ENCODE measurements at regions not wholly inside any gene's neighbourhood (a gene's known extent, or its start where the extent isn't known, plus 50 kb on each side); places are given as distances from the start of the nearest gene placed in this dataset.

DNA sequence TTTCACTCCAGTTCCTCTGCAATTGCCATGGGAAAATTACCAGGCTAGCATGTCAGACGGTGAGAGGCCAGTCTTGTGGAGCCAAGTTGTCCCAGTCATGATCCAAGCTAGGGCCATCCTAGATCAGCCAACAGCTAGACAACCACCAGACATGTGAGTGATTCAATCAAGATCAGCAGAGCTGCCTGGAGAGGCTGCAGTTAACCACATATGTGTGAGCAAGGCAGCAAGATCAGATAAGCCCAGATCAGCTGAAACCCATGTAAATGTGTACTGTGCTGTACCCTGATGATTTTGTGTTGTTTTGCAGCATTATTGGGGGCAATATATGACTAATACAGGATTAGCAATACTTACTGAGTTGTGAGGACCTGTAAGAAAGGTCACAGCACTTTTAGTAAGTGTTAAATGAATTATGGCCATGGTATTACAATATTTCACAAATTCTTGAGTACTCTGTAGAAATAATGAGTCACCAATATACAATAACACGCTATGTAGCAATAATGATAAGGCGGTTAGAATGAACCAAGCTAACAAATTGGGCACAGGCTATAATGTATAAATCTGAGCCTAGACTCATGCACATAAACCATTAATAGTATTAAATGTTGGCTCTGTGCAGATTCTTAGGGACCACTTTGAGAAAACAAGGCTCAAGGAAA, 91.4 kb downstream of the SUDS3 start:
- no peak for FAIRE-seq

DNA sequence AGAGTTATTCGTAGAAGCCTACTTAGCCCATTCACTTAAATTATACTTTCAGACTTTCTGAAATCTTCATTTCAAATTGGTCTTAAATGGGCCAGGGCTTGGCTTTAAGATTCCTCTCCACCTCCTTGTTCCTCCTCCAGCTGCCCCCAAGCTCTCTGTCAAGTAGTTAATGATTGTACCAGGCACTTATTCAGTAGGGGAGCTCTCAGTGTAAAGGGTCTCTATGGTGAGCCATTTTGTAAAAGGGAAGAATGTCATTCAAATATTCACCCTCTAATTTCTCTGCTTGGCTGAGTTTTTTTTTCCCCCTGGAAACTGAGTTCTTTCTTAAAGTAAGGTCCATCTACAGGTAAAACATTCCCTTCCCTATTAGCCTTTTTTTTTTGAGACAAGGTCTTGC, 96.6 kb downstream of the SUDS3 start:
- no peak for FAIRE-seq

DNA sequence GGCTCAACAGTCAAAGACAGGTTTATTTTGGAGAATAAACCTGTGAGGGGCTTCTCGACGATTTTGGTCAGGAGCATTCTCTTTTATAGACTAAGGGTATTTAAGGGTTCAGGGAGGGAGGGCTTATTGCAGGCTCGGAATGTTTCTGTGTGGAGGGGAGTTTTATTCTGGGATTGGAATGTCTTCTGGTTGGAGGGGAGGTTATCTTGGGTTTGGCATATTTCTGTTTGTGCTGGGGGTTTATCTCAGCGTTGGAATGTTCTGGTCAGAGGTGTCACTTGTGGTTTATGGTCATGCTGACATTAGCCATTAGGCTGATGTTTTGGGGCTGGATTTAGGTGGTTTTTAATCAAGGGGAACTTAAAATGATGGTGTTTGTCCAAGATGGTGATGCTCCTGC, 103.9 kb downstream of the SUDS3 start:
- no peak for FAIRE-seq

DNA sequence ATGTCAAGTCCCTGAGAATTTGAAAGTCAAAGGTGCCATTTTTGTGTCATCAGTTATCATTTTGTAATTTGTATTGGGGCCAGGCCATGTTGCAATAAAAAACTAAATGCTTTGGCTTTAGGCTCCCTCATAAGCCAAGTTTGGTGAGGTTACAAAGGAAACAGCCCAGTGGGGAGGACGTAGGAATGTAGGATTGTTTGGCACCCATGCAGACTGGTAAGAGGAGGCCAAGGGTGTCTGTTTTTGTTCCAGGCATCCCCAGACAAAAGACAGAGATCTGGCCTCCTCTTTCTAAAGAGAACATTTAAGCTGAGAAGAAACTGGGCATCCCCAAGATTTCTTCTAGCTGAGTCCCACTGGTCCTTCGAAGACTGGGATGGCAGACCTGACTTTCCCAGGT, 111.7 kb downstream of the SUDS3 start:
- FAIRE-seq, result no peak

DNA sequence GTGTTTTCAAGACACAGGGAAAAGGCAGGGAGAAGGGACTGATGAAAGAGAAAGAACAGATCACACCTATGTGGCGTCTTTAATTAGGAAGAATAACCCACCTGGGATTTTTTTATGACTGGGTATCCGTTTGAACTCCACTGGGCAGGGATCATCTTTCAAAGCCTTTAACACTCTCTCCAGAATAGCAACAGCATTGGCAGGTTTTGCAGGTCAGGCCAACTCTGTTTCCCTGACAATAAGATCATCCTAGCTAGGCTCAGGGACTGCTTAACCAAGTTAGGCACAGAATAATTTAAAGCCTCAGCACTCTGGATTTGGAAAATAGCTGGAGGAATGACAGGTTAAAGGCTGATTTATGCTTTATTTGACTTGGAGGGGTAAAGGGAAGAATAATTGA, 117.6 kb downstream of the SUDS3 start:
- no peak for FAIRE-seq

DNA sequence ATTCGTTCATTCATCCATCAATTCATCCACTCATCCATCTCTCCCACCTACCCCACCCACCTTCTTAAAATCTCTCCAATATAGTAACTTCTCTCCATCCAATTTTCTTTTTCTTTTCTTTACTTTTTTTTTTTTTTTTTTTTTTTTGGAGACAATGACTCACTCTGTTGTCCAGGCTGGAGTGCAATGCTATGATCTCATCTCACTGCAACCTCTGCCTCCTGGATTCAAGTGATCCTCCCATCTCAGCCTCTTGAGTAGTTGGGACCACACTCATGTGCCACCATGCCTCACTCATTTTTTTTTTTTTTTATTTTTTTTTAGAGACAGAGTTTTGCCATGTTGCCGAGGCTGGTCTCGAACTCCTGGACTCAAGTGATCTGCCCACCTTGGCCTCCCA, 118.4 kb downstream of the SUDS3 start:
- FAIRE-seq, result no peak

DNA sequence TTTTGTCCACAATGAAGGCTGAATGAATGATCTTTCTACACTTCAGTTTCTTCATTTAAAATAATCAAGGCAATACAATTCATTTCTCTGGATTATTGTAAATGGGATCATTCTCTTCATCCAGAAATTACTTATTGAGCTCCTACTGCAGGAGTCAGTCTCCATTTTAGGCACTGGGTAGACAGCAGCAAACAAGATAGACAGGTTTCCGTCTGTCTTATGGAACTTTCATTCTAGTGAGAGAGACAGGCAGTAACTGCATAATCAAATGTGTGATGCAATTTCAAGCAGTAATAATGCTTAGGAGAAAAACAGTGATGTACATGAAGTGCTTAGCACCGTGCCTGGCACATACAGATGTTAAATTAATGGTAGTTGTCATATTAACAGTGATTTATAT, 118.9 kb downstream of the SUDS3 start:
- no peak for FAIRE-seq

DNA sequence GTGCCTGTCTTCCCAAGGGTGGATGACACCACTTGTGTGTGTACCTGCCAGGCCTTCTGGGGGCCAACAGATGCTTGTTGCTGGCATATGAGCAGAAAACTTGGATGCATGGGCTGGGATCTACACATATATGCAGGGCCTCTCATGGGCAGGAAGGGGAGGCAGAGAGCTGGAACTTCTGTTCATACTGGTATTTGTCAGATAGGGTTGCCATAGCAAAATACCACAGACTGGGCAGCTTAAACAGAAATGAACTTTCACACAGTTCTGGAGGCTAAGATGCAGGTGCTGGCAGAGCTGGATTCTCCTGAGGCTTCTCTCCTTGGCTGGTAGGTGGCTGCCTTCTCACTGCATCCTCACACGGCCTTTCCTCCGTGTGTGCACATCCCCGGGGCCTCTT, 121.8 kb downstream of the SUDS3 start:
- no peak for FAIRE-seq

DNA sequence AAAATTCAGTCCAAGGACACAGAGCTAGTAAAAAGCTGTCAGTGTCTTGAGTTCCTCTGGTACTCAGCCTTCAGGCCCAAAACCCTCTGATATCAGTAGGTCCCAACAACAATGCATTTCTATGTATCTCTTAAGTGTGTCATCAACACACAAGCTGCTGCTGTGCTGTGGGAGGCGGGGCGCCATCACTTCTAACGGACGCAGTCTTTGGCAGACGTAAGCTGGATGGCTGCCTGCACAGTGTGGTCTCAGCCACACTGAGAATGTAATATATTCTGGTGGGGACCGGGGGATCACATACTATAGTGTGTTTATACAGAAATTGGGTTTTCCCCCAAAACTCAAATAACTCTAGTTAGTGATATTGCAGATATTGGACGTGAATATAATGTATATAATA, 123.9 kb downstream of the SUDS3 start:
- no peak for FAIRE-seq

DNA sequence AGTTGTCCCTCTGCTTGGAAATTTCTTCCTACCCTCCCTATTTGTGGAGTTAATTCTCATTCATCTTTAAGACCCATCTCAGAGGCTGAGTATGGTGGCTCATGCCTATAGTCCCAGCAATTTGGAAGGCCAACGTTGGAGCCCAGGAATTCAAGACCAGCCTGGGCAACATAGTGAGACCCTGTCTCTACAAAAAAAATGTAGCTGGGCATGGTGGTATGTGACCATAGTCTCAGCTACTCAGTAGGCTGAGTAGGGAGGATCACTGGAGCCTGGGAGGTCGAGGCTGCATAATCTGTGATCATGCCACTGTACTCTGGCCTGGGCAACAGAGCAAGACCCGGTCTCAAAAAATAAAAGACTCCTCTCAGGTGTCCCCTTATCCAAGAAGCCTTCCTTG, 125.1 kb downstream of the SUDS3 start:
- no peak for FAIRE-seq

DNA sequence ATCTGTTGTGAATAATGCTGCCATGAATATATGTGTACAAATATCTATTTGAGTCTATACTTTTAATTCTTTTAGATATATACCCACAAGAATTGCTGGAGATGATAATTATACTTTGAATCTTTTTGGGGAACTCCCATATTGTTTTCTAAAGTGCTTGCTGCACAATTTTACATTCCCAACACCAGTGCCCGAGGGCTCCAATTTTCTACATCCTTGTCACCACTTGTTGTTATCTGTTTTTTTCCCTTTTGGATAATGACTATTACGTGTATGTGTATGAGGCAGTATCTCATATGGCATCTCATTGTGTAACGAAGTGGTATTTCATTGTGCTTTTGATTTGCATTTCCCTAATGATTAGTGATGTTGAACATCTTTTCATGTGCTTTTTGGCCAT, 127.1 kb downstream of the SUDS3 start:
- no peak for FAIRE-seq

DNA sequence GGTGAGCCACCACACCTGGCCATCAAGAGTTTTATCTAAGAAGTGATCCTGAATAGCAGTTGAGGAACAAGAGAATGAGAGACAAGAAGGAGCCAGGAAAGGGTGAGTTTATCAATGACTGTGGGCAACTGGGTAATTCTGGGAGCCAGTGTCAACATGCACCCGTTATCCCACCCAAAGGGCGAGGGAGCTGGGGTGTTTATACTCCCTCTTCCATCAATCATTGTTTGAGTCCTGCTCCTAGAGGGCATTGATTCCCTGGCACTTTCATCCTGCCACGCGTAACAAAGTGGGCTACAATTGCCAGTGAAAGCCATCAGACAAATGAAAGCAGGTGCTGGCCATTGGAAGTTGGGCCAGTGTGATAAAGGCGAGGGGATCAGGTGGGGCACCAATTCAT, 136.3 kb downstream of the SUDS3 start:
- no peak for FAIRE-seq

DNA sequence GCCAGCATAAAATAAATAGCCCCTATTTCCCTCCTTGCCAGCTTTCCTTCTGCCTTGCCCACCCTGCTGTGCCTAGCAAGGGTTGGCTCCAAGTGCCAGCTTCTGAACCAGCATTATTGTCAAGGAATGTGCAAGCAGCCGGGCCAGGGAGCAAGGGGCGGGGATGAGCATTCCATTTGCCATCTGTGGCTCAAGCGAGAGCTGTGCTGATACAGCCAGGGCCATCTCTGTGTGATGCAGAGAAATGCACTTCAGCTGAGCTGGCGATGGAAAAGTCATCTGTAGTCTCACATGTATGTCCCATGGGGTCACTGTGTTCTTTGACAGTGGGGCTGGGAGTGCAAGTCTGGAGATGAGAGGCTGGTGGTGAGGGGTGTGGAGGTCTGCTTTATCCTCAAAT, 137.3 kb downstream of the SUDS3 start:
- FAIRE-seq, result no peak

DNA sequence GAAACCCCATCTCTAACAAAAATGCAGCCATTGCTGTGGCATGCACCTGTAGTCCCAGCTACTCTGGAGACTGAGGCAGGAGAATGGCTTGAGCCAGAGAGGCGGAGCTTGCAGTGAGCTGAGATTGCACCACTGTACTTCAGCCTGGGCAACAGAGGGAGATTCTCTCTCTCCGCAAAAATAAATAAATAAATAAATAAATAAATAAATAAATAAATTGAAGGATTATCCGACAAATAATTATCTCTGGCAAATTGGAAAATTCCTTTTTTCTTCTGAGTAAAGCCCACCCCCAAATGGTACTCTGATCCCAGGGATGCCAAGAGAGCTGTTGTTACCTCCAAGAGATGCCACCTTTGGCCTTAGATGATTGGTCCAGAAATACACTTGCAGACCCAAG, 137.9 kb downstream of the SUDS3 start:
- no peak for FAIRE-seq

DNA sequence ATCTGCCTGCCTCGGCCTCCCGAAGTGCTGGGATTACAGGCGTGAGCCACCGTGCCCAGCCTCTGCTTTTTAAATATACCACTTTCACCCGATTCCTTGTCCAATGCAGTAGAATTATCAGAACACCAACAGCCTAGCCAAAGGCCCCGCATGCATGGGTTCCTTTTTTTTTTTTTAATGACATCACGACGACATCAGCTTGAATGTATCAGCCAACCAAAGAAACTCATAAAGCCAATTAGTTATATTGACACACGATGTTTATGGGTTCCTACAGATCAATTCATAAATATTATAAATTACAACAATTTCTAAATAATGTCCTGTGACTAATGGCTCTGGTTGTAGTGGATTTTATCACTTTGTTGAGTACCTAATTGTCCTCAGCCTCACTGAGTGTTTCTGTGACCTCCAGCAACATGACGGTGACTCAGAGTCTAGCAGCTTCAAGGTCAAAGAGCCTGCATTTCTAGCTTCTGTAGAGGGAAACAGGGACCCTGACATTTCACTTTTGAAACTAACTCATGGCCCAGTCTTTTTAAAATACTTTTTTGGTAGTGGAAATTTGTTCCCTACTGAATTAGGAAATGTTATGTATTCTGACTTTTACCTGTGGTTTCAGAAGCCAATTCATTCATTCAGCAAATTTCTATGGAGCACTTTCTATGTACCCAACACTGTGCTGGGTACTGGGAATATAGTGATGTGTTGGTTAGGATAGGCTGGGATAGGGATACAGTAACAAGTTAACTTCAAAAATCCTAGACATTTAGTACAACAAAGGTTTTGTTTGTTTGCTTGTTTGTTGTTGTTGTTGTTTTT, 144.1 kb downstream of the SUDS3 start:
- FAIRE-seq, result no peak

DNA sequence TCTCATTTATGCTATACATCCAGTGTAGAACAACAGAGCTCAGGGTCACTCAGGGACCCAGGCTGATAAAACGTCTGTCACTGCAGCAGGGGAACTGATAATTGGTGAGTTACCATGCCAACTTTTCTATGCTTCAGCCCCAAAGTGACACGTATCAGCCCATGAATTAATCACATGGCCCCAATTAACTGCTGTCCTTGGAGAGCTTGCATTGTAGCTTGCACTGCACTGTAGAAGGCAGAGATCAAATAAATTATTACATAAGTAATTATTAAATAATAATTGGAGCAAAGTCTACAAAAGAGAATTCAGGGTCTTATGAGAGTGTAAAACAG, 144.6 kb downstream of the SUDS3 start:
- FAIRE-seq, result no peak

DNA sequence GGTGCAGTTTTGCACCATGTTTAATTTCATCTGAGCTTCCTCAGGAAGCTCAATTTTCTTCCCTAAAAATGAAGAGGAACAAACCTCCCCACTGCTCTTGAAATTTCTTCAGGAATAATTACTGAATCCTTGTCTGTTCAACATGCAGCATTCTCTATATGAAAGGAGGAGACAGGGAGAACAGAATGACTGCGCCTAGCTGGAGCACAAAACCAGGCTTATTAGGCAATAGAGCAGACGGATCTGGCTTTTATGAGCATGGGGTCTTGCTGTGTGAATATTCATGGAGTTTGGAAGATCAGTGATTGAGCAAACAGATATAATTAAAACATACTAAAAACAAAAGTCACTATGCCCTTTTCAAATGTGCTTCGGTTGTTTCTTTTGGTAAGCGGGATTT, 148.1 kb downstream of the SUDS3 start:
- no peak for FAIRE-seq

DNA sequence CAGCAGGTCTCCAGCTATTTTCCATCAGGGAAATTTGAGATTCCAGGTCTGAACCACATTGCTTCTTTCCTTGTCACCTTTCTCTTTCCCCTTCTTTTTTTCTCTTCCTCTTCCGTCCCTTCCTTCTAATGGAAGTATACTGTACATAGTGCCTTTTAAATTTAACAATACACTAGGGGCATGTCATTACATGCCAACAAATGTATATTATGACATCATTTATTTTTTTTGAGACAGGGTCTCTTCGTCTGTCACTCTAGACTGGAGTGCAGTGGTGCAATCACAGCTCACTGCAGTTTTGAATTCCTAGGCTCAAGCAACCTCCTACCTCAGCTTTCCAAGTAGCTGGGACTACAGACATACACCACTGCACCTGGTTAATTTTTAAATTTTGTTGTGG, 148.9 kb downstream of the SUDS3 start:
- no peak for FAIRE-seq

DNA sequence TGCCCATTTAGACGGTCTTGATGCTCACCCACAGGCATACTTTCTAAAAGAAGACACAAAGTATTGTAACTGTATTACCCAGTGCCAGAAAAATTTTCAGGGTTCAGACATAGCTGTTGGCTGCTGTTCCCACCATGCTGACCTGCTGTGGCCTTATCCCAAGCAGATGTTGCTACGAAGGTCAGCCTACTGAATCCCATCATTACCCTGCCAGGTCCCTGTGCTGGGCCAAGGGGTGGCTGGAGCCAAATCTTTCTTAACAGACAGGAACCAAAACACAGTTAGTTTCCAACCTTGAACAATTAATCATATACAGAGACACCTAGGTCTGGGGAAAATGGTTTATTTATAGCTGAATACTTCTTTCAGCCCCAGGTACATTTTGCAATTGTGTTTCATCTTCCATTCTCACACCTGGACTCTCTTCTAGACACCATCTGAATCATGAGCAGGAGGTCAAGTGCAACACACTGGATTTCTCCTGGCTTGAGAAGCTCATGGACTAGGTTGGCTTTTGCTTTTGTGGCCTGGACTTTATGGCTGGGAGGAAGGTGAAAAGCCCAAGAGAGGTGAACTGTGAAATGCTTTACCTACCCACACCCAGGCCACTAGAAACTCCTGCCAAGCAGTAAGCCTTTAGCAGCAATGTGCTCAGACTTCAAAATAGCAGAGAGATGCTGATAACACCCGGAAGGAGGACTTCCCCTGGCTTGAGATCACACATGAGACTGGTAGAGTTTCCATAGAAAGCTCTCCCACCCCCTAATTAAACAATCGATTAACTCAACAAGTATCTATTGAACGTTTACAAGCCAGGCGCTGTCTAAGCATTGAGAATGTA, 150.1 kb downstream of the SUDS3 start:
- FAIRE-seq, result no peak

DNA sequence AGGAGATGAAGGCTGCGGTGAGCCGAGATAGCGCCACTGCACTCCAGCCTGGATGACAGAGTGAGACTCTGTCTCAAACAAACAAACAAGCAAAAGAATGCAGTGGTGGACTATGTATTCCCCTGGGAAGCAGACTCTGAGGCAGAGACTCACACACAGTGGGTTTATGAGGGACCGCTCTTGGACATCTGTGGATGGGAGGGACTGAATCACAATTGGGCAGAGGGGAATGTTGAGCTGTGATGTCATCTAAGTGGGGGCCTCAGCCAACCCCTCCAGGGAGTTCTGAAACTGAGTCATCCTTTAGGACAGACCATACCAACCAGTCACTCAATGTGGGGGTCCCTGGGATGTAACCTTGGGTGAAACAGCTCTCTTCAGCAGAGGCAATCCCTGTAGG, 151.0 kb downstream of the SUDS3 start:
- no peak for FAIRE-seq

DNA sequence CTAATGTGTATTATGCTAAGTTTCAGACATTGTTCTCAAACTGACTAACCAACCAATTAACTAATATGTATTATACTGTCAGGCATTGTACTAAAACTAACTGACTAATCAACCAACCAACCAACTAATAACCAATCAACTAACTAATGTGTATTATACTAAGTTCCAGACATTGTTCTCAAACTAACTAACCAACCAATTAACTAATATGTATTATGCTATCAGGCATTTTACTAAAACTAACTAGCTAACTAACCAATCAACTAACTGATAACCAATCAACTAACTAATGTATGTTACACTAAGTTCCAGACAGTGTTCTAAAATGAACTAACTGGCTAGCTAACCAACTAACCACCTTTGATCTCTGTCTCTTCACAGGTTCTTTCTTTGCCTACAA, 152.3 kb downstream of the SUDS3 start:
- FAIRE-seq, result no peak

DNA sequence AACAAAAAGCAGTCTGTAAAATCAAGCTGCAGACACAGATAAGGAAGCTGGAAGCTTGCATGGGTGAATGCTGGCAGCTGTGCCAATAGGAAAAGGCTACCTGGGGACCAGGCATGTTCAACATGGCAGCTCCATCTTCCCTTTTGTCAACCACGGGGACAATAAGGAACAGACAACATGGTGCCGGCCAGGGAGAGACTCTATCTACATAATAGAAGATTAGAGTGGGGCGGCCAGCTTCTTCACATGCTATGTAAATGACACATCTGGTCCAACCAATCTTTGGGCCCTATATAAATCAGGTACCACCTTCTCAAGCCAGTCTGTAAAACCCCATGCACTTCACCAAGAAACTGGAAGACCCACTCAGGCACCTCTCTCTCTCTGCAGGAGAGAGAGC, 157.6 kb downstream of the SUDS3 start:
- FAIRE-seq, result no peak

DNA sequence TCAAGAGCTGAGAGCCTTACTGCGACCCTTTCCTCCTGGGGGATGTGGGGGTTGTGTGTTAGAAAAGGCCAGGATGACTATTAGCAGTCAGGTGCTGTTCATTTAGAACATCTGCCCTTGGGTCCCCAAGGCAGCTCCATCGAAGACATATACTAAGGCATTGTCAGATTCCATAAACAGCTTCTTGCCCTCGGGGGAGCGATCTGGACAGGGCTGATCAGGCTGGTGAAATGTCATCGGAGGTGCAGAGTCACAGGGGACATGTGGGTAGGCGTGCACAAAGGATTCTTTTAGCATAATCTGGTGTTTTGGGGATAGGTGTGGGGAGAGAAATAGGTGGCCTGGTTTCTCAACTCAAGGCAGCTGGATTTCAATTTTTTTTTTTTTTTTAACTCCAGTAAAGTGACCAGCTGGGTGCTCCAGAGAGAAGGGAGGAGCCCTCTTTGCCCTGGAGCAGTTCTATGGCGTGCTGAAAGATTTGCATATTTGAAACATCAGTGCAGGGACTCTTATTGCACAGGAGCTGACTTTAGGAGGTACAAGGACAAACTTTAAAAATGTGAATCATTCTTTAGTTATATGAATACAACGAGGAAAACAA, 160.1 kb downstream of the SUDS3 start:
- FAIRE-seq, result no peak
